Uterus (tissue), 2 donors: ENCODE measurements at regions not wholly inside any gene's neighbourhood (a gene's known extent, or its start where the extent isn't known, plus 50 kb on each side); places are given as distances from the start of the nearest gene placed in this dataset.

ENCODE experiments used
- CTCF ChIP-seq, 4 experiments: fragments of 200-600 bp in 2 of 4; fragments of 450-650 bp in 2 of 4; sonication (generic) in 2 of 4; IDR thresholded peaks; one replicate each; pipeline ENCODE4 v1.5.1; 2016 to 2019; ENCODE audit warnings: antibody characterized with exemption in 4 of 4, mild to moderate bottlenecking in 2 of 4, moderate library complexity in 1 of 4
- POLR2A ChIP-seq, 2 donors: fragments of 450-650 bp; IDR thresholded peaks; one replicate each; pipeline ENCODE4 v1.6.1; 2016; ENCODE audit warnings: antibody characterized with exemption in 2 of 2, mild to moderate bottlenecking in 1 of 2, moderate library complexity in 1 of 2

GRCh38 chr3:81927811-81928210 is 166.4 kb upstream of the GBE1 start:
- TF ChIP-seq CTCF (IDR thresholded peaks at IDR 0.05) (no peak), POLR2A (IDR thresholded peaks at IDR 0.05) (no peak)
